GM12891 (cell line): ENCODE measurements at regions not wholly inside any gene's neighbourhood (a gene's known extent, or its start where the extent isn't known, plus 50 kb on each side); places are given as distances from the start of the nearest gene placed in this dataset.

Source experiments
- DNase-seq: peaks from one replicate; pipeline ENCODE4 v3.0.0; 2011; ENCODE audit warnings: low spot score; ENCODE audit not compliant: insufficient read length
- FAIRE-seq: peaks from 2 replicates; lab custom pipeline; 2011; peaks lifted over from hg19 to GRCh38; lab: Jason Lieb, UNC
- PAX5 ChIP-seq: IDR thresholded peaks from 2 replicates; pipeline ENCODE4 v1.6.1; 2011; ENCODE audit warnings: low read length, moderate library complexity, mild to moderate bottlenecking; ENCODE audit not compliant: insufficient read depth, severe bottlenecking
- POLR2A ChIP-seq: IDR thresholded peaks from 2 replicates; pipeline ENCODE4 v1.6.1; 2011; ENCODE audit warnings: low read depth, low read length, control low read depth
- POLR2AphosphoS5 ChIP-seq: IDR thresholded peaks from 2 replicates; pipeline ENCODE4 v1.6.1; 2011; ENCODE audit warnings: low read depth, low read length, control low read depth
- POU2F2 ChIP-seq: IDR thresholded peaks from 2 replicates; pipeline ENCODE4 v1.6.1; 2011; ENCODE audit warnings: low read depth, mild to moderate bottlenecking, control low read depth, low read length, moderate library complexity
- SPI1 ChIP-seq: IDR thresholded peaks from 2 replicates; pipeline ENCODE4 v1.6.1; 2011; ENCODE audit warnings: low read depth, low read length, control low read depth
- TAF1 ChIP-seq: IDR thresholded peaks from 2 replicates; pipeline ENCODE4 v1.6.1; 2011; ENCODE audit warnings: low read depth, low read length, control low read depth

DNA sequence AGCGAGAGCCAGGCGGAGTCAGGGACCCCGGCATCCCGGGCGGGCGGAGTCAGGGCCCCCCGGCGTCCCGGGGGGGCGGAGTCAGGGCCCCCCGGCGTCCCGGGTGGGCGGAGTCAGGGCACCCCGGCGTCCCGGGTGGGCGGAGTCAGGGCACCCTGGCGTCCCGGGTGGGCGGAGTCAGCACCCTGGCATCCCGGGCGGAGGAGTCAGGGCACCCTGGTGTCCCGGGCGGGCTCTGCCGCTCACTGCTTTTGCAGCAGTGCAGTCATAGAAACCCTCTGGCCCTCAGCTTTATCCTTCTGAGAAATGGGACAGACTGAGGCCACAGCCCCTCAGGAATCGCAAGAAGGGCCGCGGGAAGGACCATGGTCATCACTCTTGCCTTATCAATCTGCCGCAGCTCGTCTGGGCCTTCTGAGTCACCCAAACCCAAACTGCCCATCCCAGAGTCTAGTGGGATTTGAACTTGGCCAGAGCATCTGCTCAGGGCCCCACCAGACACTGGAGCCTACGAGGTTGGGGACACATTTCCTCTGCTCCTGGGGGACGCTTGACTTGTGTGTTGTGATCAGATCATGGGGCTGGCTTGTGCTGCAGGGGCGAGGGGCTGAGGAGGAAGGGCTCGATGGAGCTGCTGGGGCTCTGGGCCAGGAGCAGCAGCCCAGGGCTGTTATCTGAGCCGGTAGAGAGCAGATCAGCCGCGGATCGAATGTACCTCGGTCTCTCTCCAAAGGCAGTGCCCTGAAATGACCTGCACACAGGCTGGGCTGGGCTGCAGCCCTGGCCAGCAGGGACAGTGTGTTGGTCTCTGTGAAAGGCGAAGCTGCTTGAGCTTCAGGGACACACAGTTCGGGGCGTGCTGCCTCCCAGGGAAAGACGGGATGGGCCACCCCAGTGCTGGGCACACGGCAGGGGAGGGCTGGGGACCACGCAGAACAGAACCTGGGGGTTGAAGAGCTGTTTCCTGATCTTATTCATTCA lies 290.1 kb upstream of the HDAC4 start:
- TF ChIP-seq POLR2AphosphoS5 (no peak), TAF1 (no peak), PAX5 (no peak), POU2F2 (no peak), POLR2A (no peak), SPI1 (no peak)
- DNase-seq = no peak
- FAIRE-seq = no peak

GRCh38 chr2:239689985-239690384 lies 289.2 kb upstream of the HDAC4 start:
- FAIRE-seq (no peak), DNase-seq (no peak)
- TF ChIP-seq POLR2A (no peak), SPI1 (no peak), TAF1 (no peak), PAX5 (no peak), POU2F2 (no peak), POLR2AphosphoS5 (no peak)

GRCh38 chr2:239689410-239689809 lies 288.6 kb upstream of the HDAC4 start:
- no peak for FAIRE-seq
- no peak for TF ChIP-seq POU2F2
- no peak for TF ChIP-seq POLR2AphosphoS5
- no peak for TF ChIP-seq TAF1
- TF ChIP-seq POLR2A = no peak
- no peak for TF ChIP-seq SPI1
- no peak for TF ChIP-seq PAX5
- DNase-seq = no peak

GRCh38 chr2:239688840-239689239 lies 288.0 kb upstream of the HDAC4 start:
- FAIRE-seq (no peak), DNase-seq (no peak)
- no peak for TF ChIP-seq POU2F2
- no peak for TF ChIP-seq SPI1
- TF ChIP-seq POLR2A = no peak
- TF ChIP-seq POLR2AphosphoS5 = no peak
- TF ChIP-seq PAX5 = no peak
- no peak for TF ChIP-seq TAF1

GRCh38 chr2:239688122-239688681 lies 287.4 kb upstream of the HDAC4 start:
- TF ChIP-seq POLR2A (no peak), POU2F2 (no peak), POLR2AphosphoS5 (no peak), SPI1 (no peak), PAX5 (no peak), TAF1 (no peak)
- DNase-seq (no peak), FAIRE-seq (no peak)

GRCh38 chr2:239687441-239687840 lies 286.6 kb upstream of the HDAC4 start:
- FAIRE-seq (no peak), DNase-seq (no peak)
- TF ChIP-seq POU2F2 = no peak
- TF ChIP-seq TAF1 = no peak
- TF ChIP-seq SPI1 = no peak
- no peak for TF ChIP-seq POLR2A
- no peak for TF ChIP-seq PAX5
- no peak for TF ChIP-seq POLR2AphosphoS5

GRCh38 chr2:239685965-239686364 lies 285.1 kb upstream of the HDAC4 start:
- FAIRE-seq (no peak), DNase-seq (no peak)
- TF ChIP-seq SPI1 (no peak), TAF1 (no peak), POU2F2 (no peak), POLR2A (no peak), POLR2AphosphoS5 (no peak), PAX5 (no peak)

DNA sequence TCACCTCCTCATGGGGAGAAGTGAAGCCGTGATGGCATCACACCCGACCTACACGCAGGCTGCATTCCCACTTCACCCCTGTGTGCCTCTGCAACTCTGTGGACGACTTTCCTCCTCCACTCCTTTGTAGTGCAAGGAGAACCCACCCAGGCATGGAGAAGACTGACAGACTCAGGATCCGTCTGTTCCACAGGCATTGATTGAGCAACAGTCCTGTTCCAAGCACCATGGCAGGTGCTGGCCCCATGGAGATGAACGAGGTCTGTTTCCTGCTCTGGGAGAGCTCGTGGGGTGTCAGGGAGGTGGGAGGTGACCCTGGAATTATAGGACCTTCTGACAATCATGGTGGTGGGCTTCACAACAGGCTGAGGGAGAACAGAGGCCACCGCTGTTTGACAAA lies 284.7 kb upstream of the HDAC4 start:
- TF ChIP-seq POLR2A (no peak), PAX5 (no peak)
- FAIRE-seq = no peak
- DNase-seq = no peak

GRCh38 chr2:239684996-239685395 lies 284.2 kb upstream of the HDAC4 start:
- TF ChIP-seq PAX5 (no peak), POLR2AphosphoS5 (no peak), POU2F2 (no peak), TAF1 (no peak), POLR2A (no peak), SPI1 (no peak)

DNA sequence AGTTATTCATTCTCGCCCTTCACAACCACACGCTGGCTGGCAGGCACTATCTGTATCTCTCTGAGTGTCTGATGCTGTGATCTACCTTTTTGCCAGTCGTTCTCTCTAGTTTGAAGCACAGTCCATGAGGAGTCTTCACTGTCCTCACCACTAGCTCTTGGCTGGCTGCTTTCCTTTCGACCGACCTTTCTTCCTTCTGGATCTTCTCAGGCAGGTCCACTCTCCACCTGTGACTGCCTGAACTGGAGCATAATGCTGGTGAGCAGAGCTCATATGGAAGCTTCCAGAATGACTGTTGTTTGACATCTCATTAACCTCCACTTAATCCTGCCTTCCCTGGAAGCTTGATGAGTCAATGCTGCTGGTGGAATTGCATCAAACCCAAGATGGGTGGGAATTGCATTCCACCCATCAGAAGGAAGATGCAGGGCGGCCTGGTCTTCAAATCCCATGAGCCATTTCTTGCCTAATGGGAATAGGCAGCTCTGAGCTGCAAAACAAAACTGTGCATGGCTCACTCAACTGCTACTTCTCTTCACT lies 283.5 kb upstream of the HDAC4 start:
- DNase-seq (no peak), FAIRE-seq (no peak)
- no peak for TF ChIP-seq POU2F2
- TF ChIP-seq PAX5 = no peak
- no peak for TF ChIP-seq SPI1

More at GRCh38 chr2:239684996-239685395, 284.2 kb upstream of the HDAC4 start:
- DNase-seq (no peak), FAIRE-seq (no peak)
